Chondrocyte (in vitro differentiated cells): ENCODE measurements at regions not wholly inside any gene's neighbourhood (a gene's known extent, or its start where the extent isn't known, plus 50 kb on each side); places are given as distances from the start of the nearest gene placed in this dataset.

Experiments
- DNase-seq: peaks from one replicate; pipeline ENCODE4 v3.0.0; 2021; ENCODE audit warnings: mixed read lengths, low spot score
- H3K27ac Mint-ChIP-seq: one replicate; pipeline ENCODE4 v1.8.0; 2021; ENCODE audit warnings: mild to moderate bottlenecking, moderate library complexity, mixed read lengths; ENCODE audit not compliant: unreplicated experiment
- H3K27me3 Mint-ChIP-seq: 2 replicates; pipeline ENCODE4 v1.8.0; 2021; ENCODE audit warnings: low read depth, mixed read lengths
- H3K36me3 Mint-ChIP-seq: 2 replicates; pipeline ENCODE4 v1.8.0; 2021; ENCODE audit warnings: low read depth, mixed read lengths
- H3K4me1 Mint-ChIP-seq: 2 replicates; pipeline ENCODE4 v1.8.0; 2021; ENCODE audit warnings: low read depth, mild to moderate bottlenecking, mixed read lengths
- H3K4me3 Mint-ChIP-seq: one replicate; pipeline ENCODE4 v1.8.0; 2021; ENCODE audit warnings: mild to moderate bottlenecking, moderate library complexity, mixed read lengths; ENCODE audit not compliant: unreplicated experiment
- H3K9me3 Mint-ChIP-seq: 2 replicates; pipeline ENCODE4 v1.8.0; 2021; ENCODE audit warnings: low read depth, mixed read lengths
- CTCF ChIP-seq: fragments of 200-600 bp; sonication (generic); IDR thresholded peaks from 2 replicates; pipeline ENCODE4 v1.5.0; 2021; ENCODE audit warnings: antibody characterized with exemption, mild to moderate bottlenecking, moderate library complexity

- Mint-ChIP-seq H3K27me3 (peaks cover 3% of the 10 kb centered on the region), H3K9me3 (peaks cover 13% of the 10 kb centered on the region), H3K4me1 (peaks cover 37% of the 10 kb centered on the region), H3K36me3 (peaks cover 1% of the 10 kb centered on the region), H3K4me3 (no peak overlapping the region), H3K27ac (no peak overlapping the region)
- no peak for TF ChIP-seq CTCF
- no peak for DNase-seq
Measured at GRCh38 chr15:98025237-98025636, 64.7 kb downstream of the ARRDC4 start.

GRCh38 chr15:98034731-98035130, 74.2 kb downstream of the ARRDC4 start:
- H3K27me3 Mint-ChIP-seq: no peaks in the 10 kb centered on the region
- TF ChIP-seq CTCF: no peak
- no peaks in the 10 kb centered on the region for H3K36me3 Mint-ChIP-seq
- peaks cover 12% of the 10 kb centered on the region for H3K4me1 Mint-ChIP-seq
- no peak for DNase-seq
- H3K4me3 Mint-ChIP-seq: no peak overlapping the region
- H3K9me3 Mint-ChIP-seq: no peaks in the 10 kb centered on the region
- H3K27ac Mint-ChIP-seq: no peak overlapping the region

GRCh38 chr15:98035134-98035533, 74.6 kb downstream of the ARRDC4 start:
- H3K4me1 Mint-ChIP-seq: peaks cover 9% of the 10 kb centered on the region
- no peak overlapping the region for H3K27ac Mint-ChIP-seq
- H3K4me3 Mint-ChIP-seq: no peak overlapping the region
- no peaks in the 10 kb centered on the region for H3K27me3 Mint-ChIP-seq
- no peaks in the 10 kb centered on the region for H3K36me3 Mint-ChIP-seq
- TF ChIP-seq CTCF: no peak
- H3K9me3 Mint-ChIP-seq: no peaks in the 10 kb centered on the region
- DNase-seq: no peak

- Mint-ChIP-seq H3K27ac (no peak overlapping the region), H3K4me1 (peaks cover 9% of the 10 kb centered on the region), H3K9me3 (no peaks in the 10 kb centered on the region), H3K27me3 (no peaks in the 10 kb centered on the region), H3K36me3 (no peaks in the 10 kb centered on the region), H3K4me3 (no peak overlapping the region)
- TF ChIP-seq CTCF: no peak
- no peak for DNase-seq
Measured at GRCh38 chr15:98035577-98036010, 75.1 kb downstream of the ARRDC4 start.

GRCh38 chr15:98039596-98039995, 79.1 kb downstream of the ARRDC4 start:
- H3K27ac Mint-ChIP-seq: no peak overlapping the region
- DNase-seq: no peak
- no peak overlapping the region for H3K4me3 Mint-ChIP-seq
- H3K36me3 Mint-ChIP-seq: no peaks in the 10 kb centered on the region
- H3K4me1 Mint-ChIP-seq: no peaks in the 10 kb centered on the region
- peaks cover 2% of the 10 kb centered on the region for H3K27me3 Mint-ChIP-seq
- no peak for TF ChIP-seq CTCF
- no peaks in the 10 kb centered on the region for H3K9me3 Mint-ChIP-seq
